IPS DF 6.9 (cell line): ENCODE measurements at regions not wholly inside any gene's neighbourhood (a gene's known extent, or its start where the extent isn't known, plus 50 kb on each side); places are given as distances from the start of the nearest gene placed in this dataset.
"Not testable (repeated sequence)": the region's sequence is repeated elsewhere in the genome, so short reads cannot be mapped to it uniquely, and the experiment has no call there.

Experiments
- DNase-seq: peaks from one replicate; pipeline ENCODE4 v3.0.0-alpha.2; 2013; ENCODE audit warnings: low read depth, low spot score
- H3K27ac ChIP-seq: one replicate; pipeline ENCODE4 v1.5.1; 2013; ENCODE audit warnings: low read length, control low read depth
- H3K27me3 ChIP-seq: 2 replicates; pipeline ENCODE4 v1.6.1; 2013; ENCODE audit warnings: mild to moderate bottlenecking, low read length; ENCODE audit not compliant: control insufficient read depth, insufficient read depth
- H3K36me3 ChIP-seq: 2 replicates; pipeline ENCODE4 v1.6.1; 2013; ENCODE audit warnings: low read length; ENCODE audit not compliant: control insufficient read depth, insufficient read depth
- H3K4me1 ChIP-seq: 2 replicates; pipeline ENCODE4 v1.6.1; 2013; ENCODE audit warnings: low read length; ENCODE audit not compliant: control insufficient read depth, insufficient read depth
- H3K4me3 ChIP-seq: 2 replicates; pipeline ENCODE4 v1.5.1; 2013; ENCODE audit warnings: mild to moderate bottlenecking, low read length
- H3K9me3 ChIP-seq: 2 replicates; pipeline ENCODE4 v1.6.1; 2013; ENCODE audit warnings: low read length, inconsistent platforms; ENCODE audit not compliant: control insufficient read depth, insufficient read depth
- WGBS: extraction: QIAGEN DNeasy Blood & Tissue Kit; methylation state at CpG from one replicate; pipeline ENCODE4 v1.1.7; 2013; ENCODE audit warnings: mixed read lengths, missing lambda C conversion rate; ENCODE audit not compliant: insufficient read length, insufficient coverage; 5-methylcytosine and 5-hydroxymethylcytosine counted together

DNA sequence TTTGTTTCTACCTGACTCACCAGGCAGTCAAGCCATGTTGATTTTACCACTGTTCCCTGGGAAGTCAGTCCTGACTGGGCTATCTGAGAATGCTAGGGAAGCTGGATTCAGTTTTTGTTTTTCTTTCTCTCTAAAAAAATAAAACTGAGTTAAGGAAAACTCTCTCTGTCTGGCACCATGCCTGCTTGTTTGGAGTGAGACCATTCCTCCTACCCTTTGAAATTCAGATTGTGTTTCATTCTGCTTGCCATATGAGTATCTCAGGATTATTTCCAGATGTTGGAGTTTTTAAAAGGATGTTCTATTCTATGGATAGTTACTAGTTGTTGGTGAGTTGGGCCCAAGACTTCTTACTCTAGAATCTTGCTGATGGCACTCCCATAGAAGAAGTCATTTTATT is 1917.0 kb downstream of the LRRC4C start:
- H3K36me3 ChIP-seq = no peaks in the 10 kb centered on the region
- DNase-seq = no peak
- H3K9me3 ChIP-seq = no peaks in the 10 kb centered on the region
- H3K4me1 ChIP-seq = peaks cover 3% of the 10 kb centered on the region; the same call in 1 of the 2 replicates
- no peak overlapping the region for H3K27ac ChIP-seq
- no peaks in the 10 kb centered on the region for H3K27me3 ChIP-seq
- no peak overlapping the region for H3K4me3 ChIP-seq

- Histone ChIP-seq H3K36me3 (no peaks in the 10 kb centered on the region), H3K27me3 (no peaks in the 10 kb centered on the region), H3K4me3 (no peak overlapping the region), H3K9me3 (no peaks in the 10 kb centered on the region), H3K4me1 (peaks cover 3% of the 10 kb centered on the region; the same call in 1 of the 2 replicates), H3K27ac (no peak overlapping the region)
- WGBS = no CpG with 5 or more reads among the region's 2 CpGs
- DNase-seq = no peak
Observed at GRCh38 chr11:39541945-39542351, 1917.5 kb downstream of the LRRC4C start.

DNA sequence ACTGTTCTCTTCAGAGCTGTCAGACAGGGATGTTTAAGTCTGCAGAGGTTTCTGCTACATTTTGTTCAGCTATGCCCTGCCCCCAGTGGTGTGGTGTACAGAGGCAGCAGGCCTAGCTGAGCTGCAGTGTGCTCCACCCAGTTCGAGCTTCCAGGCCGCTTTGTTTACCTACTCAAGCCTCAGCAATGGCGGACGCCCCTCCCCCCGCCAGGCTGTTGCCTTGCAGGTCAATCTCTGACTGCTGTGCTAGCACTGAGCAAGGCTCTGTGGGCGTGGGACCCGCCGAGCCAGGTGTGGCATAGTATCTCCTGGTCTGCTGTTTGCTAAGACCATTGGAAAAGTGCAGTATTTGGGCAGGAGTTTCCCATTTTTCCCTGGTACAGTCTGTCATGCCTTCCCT is 1923.1 kb downstream of the LRRC4C start:
- H3K4me1 ChIP-seq, H3K9me3 ChIP-seq: not testable (repeated sequence)
- WGBS = no CpG with 5 or more reads among the region's 8 CpGs

More for the DNA sequence above, 1923.1 kb downstream of the LRRC4C start:
- H3K36me3 ChIP-seq, H3K27me3 ChIP-seq, DNase-seq, H3K4me3 ChIP-seq, H3K27ac ChIP-seq: not testable (repeated sequence)
